ENCODE measurements at regions not wholly inside any gene's neighbourhood (a gene's known extent, or its start where the extent isn't known, plus 50 kb on each side); places are given as distances from the start of the nearest gene placed in this dataset.
A peak's percentile ranks its signal among the peaks of the same experiment; 100 is the strongest.
"Not testable (repeated sequence)": the region's sequence is repeated elsewhere in the genome, so short reads cannot be mapped to it uniquely, and the experiment has no call there.

DNA sequence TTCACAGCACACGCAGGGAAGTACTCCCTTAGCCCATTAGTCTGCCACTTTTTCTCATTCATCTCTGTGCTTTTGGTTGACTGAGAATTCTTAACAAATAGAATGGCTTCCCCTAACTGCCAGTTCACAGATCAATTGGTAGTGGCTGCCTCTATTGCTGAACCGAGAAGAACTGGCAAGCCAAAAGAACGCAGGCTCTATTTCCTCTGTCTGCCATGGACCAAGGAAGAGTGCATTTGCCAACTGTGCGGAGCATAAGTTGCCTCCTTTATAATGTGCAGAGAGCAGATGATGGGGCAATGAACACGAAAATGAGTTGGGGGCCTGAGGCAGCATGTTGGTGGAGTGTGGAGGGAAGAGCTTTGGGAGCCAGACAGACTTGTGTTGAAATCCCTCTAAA, 483.1 kb upstream of the CAMK1G start:
- no peak for DNase-seq

DNA sequence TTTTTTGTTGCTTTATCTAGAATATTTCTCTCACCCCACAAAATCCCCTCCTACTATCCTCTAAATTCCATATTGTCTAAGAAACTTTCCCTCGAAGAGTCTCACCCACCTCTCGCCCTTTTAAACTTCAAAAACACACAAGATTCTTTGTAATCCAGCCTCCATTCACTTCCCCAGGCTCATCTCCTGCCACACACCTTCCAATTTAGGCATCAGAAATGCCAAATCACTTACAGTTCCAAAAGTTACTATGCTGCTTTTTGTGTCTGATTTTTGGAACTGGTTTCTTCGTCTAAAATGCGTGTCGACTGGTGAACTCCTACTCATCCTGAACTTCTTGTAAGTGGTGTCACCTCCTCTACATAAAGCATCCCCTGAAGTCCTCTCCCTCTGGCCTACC, 482.4 kb upstream of the CAMK1G start:
- no peak for DNase-seq

DNA sequence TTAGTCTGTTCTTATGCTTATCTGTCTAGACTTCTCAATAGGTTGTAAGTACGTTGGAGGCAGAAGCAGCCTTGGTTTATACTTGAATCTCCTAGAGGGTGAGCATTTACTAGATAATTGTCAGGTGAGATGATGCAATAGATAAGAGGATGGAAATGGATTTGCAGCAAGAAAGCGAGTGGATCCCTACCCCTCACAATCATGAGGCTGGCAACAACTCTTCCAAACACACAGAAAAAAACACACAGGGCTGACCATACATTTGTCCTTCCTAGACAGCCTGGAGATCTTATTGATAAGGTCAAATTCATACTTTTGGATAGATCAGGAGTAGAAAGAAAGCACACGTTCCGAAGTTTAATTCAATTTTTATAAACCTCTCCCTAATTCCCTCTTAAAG, 481.4 kb upstream of the CAMK1G start:
- no peak for DNase-seq

DNA sequence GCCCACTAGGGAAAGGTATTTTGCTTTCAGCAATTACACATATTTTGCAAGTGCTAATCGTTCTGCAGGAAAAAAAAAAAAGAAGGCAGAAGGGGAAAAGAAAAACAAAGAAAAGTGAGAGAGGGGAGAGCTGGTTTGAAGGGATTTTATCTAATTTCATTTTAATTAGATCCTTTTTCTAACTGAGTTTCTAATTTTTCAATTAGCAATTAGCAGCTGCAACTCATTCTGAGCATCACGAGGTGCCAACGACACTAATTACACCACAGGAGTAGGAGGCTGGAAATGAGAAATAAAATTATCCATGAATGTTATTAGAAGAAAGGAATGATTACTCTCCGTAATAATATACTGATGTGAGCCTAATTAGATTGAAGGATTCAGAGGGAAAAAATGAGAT, 481.0 kb upstream of the CAMK1G start:
- no peak for DNase-seq

DNA sequence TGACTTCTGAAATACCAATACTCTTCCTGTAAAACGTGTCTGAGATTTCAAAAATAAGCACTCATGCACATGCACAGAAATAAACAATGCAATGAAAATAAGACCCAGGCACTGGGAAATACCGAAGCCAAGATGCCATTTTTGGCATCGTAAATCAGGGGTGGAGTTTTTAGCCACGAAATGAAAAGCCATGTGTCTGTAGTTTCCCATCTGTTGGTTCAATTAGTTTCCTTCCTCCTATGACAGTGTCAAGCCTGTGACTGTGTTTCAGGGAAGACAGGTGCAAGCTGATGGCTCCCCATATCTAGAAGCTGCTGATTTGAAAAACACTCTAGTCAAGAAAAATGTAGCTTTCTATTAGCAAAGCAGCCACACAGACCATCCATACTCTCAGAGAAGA, 480.4 kb upstream of the CAMK1G start:
- DNase-seq: no peak

DNA sequence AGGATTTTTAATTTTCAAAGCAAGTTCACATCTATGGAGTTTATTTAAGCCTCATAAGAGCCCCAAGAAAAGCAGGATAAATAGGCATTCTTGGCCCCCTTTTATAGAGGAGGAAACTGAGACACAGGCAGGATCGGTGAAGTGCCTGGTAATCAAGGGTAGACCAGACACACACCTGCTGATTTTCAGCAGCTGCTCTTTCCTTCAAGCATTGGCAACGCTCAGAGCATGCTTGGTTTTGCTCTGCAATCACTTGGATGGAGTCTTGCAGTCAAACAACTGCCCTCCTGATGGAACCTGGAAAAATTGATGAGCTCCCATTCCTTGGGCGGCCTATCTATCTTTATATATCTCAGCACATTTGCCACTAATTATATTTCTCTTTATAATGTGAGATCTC, 478.9 kb upstream of the CAMK1G start:
- no peak for DNase-seq

DNA sequence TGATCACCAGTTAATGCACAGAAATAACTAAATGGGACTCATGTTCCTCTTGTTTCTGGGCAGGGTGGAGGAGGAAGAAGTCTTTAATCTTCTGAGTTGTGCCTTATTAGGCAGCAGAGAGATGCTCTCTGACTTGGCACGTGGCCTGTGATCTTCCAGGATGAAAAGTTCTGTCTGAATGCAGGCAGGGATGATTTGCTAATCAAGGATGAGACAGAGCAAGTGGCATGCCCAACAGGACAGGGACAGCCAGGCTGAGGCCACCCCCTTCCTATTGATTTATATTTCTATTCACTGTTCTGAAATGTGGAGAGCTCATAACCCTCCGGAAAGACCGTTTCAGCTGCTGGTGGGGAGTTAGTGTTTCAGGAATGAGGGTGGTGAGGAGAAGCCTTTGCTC, 477.8 kb upstream of the CAMK1G start:
- no peak for DNase-seq

DNA sequence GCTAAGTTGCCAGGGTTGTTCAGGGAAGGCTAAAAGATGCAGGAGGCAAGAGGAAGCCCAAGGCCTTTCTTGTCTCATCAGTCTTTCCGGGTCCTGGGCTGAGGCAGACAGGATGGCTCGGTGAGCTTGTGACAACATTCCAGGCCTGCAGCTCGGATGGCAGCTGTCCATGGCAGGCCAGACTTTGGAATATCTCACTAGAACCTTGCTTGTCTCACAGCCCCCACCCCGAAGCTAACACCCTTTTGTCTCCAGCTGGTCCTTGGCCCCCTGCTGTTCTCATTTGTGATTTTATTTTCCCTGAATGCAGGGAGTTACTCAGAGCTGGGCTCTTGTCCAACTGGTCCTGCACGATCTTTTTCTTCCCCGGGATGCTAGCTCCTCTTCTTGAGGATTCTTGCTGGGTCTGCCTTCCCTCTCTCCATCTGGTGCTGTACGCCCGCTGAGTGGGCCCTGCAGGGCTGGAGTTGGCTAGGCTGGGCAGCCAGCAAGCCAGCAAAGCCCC, 477.2 kb upstream of the CAMK1G start:
- no peak for DNase-seq

DNA sequence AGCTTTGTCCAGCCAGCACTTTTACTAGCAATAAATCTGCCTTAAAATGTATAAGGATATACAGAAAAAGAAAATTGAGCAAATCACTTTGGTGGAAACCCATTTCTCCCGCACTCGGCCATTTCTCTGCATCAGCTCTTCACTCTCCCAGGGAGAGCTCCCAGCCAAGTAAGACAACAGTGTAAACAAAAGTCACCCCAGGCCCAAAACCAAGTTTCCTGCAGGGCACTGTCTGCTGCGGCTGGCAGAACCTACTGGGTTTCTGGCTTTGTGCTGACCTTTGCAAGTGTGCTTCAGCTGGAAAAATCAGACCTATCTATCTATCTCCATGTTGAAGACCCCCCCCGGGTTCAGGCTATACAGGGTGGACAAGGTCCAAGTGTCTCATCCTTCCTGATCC, 476.7 kb upstream of the CAMK1G start:
- no peak for DNase-seq

DNA sequence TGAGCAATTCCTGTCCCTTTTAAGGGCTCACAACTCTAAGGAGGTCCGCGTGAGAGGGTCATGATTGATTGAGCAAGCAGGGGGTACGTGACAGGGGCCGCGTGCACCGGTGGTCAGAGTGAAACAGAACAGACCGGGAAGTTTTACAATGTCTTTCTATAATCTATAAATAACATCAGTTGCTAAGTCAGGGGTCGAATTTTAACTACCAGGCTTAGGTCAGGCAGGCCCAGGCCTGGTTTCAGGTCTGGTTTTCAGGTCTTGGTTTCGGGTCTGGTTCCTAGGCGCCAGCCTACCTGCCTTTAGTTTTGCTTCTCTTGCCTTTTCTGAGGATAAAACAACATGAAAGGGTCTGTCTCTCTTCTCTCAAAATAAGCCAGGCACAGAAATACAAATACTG, 476.0 kb upstream of the CAMK1G start:
- DNase-seq: no peak

DNA sequence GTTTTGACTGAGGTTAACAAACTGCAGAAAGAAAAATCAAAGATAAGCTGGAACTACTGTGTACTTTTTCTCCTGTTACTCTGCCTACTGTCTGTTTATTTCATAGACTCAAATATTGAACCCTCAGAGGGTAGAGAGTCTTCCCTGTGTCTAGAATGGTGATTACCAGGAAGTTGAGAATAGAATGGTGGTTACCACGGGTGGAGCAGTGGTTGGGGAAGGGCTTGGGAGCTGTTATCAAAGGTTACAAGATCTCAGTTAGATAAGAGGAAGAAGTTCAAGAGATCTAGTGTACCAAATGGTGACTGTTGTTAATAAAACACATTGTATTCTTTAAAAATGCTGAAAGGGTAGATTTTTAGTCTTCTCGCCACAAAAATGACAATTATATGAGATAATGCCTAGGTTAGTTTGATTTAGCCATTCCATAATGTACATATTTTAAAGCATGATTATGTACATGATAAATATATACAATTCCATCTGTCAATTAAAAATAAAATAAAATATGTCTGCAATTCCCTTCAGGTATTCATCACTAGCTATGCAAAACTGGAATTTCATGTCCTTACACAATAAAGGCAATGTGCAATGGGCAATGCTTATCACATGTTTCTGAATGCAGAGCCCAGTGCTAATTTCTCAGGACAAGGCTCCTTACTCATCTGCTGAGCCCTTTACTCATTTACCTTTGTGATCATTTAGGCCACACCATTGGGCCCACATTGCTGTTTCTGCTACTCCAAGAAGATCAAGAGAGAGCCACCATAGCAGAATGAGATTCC, 474.3 kb upstream of the CAMK1G start:
- DNase-seq: no peak

DNA sequence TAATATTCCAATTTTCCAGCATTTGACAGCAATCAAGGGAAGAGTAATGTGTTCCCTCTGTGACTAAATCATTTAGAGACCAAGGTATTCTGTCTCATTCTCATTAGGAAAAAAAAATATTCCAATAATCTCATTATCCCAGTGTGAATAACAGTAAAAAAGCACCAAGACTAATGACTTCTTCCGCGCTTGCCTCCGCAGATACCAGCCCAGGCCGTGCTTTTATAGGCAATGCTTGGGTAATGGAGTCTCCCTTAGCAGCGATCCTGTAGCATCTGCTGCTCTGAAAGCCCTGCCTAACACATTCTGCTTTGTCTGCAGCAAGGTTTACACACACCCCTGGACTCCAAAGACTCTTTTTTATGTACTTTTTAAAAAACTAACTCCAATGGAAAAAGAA, 470.0 kb upstream of the CAMK1G start:
- no peak for DNase-seq

DNA sequence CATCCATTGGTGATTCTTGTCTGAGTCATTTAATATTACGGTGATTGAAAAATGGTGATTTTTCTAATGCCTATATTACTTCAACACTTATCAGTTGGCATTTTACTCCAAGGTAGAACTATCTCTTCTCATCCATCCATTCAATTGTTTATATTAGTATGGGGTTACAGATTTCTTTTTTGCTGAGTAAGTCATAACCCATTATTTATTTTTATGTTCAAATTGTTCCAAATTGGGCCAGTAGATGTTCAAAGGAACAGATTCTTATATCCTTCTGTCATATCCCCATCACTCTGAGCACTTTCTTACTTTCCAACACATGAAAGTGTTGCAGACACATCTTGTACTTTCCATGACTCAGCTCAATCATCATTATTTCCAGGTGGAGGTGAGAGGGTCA, 466.8 kb upstream of the CAMK1G start:
- DNase-seq: no peak

DNA sequence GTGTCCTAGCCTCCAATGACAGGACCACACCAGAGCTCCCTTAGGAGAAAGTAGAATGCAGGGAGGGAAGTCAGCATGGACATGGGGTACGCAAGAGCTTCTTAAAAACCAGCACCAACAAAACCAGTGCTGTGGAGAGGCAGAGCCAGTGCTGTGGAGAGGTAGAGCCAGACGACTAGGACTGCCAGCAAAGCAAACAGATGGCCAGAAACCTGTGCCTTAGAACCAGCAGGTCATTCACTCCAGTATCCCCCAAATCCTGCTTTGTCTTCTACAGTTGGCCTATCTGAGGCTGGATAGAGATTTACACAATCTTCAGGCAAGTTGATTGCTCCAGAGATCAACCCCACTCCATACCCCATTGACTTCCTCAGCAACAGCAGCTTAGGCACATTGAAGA, 459.9 kb upstream of the CAMK1G start:
- DNase-seq: no peak

DNA sequence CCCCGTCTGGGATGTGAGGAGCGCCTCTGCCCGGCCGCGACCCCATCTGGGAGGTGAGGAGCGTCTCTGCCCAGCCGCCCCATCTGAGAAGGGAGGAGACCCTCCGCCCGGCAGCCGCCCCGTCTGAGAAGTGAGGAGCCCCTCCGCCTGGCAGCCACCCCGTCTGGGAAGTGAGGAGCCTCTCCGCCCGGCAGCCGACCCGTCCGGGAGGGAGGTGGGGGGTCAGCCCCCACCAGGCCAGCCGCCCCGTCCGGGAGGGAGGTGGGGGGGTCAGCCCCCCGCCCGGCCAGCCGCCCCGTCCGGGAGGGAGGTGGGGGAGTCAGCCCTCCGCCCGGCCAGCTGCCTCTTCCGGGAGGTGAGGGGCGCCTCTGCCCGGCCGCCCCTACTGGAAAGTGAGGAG, 454.4 kb upstream of the CAMK1G start:
- DNase-seq: not testable (repeated sequence)

DNA sequence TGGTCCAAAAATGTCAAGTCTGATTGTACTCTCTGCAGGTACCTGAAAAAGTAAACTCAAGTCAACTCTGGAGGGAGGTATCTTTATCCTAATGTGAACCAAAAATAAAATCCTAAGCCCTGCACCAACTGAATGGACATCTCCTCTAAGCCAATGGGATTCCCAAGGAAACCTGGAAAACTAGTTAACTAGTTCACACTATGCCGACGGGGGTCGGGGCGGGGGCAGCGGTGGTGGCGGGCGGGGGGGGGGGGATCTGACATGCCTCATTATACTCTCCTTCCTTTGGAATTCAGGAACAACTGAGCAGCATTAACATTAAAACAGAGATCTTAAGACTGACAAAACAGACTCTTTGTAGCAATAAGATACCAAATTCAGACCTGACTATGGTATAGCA, 452.6 kb upstream of the CAMK1G start:
- DNase-seq: no peak

DNA sequence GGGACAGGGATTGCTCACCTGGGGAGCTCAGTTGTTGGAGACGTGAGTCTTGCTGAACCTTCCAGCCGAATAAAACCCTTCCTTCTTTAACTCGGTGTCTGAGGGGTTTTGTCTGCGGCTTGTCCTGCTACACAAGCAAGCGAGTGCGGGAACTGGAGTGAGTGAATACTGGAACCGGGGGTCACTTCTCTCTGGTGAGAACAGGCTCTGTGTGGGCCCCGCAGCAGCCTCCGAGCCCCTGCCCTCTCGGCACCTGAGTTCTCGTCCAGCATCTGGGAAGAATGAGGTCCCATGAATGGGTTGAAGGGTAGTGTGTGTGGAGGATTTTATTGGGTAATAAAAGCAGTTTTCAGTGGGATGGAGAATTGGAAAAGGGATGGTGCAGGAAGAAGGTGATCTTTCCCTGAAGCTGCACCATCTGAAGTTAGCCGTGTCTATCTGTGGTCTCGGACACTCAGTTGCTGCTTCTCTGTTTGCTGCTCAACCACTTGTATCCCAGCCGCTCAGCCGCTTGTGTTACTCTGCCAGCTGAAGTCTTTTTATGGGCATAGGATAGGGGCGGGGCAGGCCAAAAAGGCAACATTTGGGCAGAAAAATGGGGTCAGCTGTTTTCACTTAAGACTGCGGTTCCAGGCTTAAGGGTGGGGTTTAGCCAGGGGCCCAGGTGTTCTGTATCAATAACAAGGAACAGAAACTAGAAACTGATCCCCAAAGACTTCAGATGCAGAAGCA, 450.6 kb upstream of the CAMK1G start:
- DNase-seq: no peak

DNA sequence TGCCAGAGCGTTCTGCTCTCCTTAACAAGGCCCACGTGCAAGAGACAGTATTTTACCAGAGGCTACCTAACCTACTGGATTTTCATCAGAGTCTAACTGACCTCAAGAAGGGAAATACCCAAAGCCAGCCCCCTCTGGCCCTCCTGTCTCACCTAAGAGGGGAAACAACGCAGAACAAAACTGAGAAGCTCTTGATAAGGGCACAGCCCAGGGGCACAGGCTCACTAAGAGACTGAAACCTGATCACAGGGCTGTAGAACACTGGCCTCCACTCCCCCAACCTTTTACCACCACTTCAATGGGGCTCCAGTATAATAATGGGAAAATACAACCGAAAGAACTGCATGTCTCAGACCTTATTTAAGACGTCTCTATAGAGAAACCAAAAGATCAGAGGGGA, 449.5 kb upstream of the CAMK1G start:
- no peak for DNase-seq

DNA sequence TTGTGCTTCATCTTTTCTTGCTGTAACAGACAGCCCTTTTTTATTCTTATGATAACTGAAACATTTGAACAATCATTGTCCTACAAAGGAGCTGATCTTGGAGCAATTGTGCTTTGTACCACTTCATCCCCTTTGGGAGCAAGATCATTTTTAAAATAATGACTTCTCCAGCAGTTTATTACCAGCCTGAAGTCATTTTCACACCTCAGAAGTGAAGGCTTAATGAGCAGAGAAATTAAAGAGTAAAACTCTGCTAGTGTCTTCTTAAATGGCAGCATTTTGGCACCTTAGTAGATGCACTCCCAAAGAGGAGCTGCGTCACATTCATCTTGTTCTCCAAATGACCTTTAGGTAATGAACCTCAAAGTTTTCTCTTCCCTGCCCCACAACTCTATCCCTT, 439.6 kb upstream of the CAMK1G start:
- no peak for DNase-seq

DNA sequence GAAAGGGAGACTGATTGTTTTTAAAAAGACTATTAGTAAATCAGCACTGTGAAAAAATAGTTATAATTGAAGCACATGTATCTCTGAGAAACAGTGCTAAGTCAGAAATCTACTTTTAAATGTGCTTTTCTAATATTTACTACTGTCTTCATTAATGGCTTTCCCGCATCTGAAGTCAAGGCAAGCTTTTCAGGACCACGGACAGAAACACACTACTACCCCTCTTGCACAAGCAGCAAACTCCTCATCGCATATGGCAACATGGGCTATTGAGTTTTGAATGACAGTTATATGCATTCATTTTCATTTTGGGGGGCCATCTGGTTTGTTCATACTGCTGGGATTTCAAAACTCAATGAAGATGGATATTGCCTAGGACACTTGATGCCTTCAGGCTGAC, 433.4 kb upstream of the CAMK1G start:
- DNase-seq: peak; percentile 42

DNA sequence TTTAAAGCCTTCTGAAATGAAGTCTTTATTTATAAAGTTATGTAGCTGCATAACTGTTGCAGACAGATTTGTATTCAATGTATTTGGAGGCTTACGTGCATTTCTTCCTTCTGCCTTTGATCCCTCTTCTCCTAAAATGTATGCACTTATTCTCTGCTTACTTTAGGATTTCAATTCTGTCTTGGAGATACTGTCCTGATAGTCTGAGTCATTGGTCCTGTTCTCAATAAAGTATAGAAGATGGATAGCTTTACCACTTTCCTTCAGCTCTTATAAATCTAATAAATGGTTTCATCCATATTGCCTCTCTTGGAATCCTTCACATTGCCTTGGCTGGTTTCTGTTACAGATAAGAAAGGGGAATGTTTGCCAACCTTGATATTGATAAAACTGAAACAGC, 430.1 kb upstream of the CAMK1G start:
- no peak for DNase-seq

DNA sequence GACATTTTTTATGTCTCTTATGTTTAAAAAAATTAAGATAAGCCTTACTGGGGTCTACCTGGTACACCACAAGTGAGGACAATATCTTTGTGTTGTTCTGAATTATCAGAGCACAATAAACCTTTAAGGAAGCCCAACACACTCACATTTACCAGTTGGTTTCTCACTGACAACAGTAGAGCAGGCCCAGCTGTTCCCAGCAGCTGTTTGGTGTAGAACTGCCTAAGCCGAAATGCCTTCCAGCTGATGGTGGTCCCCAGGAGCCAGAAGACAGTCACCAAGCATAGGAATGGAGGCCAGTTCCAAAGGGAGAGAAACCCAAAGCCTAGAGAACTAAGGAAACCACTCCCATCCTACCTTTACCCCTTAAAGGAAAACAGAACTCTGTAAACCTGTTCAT, 428.6 kb upstream of the CAMK1G start:
- no peak for DNase-seq

DNA sequence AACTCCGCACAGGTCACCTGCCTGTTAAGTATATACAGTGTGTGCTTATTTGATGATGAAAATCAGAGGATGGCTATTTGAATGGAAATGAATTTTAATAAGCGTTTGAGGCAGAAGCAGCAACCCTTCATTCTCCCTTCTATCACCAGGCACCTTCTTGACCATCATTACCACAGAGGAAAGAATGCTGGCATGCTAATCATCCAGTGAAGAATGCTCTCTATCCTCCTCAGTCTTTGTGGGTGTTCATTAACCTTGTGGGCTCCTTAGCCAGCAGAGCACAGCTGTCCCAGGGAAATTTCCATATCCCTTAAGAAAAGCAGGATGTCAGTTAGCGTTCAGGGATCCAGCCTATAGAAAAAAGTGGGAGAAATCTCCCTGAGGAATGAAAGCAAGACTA, 428.0 kb upstream of the CAMK1G start:
- no peak for DNase-seq

DNA sequence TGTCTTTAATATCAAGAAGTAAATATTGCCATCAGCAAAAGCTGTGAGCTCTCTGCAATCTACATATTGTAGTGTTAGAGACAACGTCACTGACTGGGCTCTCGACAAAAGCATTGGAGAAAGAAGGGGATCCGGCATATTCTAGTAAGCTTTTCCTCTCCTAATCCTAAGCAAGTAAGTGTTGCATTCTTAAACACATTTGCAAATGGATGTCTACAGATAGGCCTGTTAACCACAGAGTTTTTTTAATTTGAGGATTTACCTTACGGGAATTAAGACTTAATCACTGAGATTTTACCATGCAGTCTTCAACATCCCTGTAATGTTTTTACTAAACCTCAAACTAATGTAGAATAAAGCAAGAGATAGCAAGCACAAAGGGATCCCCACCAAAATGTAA, 426.5 kb upstream of the CAMK1G start:
- no peak for DNase-seq

Data from MV-4-11 (cell line).